Suppressor macrophage (primary cell): ENCODE measurements at regions not wholly inside any gene's neighbourhood (a gene's known extent, or its start where the extent isn't known, plus 50 kb on each side); places are given as distances from the start of the nearest gene placed in this dataset.

Experiments
- DNase-seq, 4 experiments: peaks; one replicate each; pipeline ENCODE4 v3.0.0-alpha.2; 2020 to 2022

DNA sequence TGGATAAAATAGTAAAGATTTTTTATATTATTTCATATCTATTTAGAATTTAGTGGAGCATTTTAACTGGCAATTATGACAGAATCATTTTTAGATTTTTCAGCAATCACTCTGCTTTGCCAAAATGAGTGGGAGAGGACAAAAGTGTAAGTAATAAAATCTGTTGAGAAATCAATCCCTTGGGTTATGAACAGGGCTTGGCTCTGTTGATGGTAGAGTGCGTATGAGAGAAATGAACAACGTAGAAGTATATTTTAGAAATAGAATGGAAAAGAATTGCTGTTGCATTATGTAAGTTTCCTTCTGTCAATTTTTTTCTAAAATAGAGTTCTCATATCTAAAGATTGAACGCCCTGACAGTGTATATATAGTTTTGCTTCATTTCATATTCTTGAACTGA is 154.1 kb upstream of the PRDM9 start:
- no peak for DNase-seq

DNA sequence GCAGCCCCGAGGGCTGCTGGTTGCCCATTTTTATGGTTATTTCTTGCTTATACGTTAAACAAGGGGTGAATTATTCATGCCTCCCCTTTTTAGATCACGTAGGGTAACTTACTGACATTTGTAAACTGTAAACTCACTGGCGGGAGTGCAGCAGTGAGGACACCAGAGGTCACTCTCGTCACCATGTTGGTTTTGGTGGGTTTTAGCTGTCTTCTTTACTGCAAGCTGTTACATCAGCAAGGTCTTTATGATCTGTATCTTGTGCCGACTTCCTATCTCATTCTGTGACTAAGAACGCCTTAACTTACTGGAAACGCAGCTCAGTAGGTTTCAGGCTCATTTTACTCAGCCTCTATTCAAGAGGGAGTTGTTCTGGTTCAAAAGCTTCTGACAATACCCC is 155.0 kb upstream of the PRDM9 start:
- DNase-seq = no peak

DNA sequence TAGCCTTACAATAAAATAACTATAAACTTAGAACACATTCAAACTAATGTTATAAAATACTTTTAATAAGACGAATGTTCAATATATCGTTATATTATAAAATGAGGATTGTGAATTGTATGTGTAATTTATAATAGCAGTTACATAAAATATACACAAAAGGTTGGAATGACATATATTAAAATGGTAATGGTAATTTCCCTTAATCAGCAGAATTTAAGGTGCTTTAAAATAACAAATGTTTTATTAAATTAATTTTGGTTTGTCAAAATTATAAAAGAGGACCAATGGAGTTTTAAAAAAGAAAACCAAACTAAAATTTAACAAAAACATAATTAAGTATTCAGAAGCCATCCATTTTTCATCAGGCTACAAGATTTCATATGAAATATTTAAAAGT is 164.3 kb upstream of the PRDM9 start:
- no peak for DNase-seq

DNA sequence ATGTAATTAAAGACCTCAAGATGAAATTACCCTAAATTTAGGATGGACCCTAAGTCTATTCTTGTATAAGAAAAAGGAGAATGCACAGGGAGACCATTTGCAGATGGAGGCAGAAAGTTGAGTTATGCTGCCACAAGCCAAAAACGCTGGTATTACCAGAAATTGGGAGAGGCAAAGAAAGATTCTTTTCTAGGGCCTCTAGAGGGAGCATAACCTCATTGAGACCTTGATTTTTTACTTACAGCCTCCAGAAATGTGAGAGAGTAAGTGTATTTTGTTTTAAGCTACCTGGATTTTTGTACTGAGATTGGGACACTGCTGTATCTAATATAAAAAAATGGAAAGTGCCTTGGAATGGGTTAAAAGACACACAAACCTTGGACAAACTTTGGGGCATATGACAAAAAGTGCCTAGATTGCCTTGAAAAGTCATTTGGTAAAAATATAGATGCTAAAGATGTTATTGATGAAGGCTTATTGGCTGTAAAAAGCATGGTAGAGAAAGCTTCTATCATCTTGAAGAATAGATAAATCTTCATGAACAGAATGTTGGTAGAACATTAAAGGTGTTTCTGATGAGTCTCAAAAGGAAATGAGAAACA is 174.7 kb upstream of the PRDM9 start:
- DNase-seq = peak in 2 of 4 experiments; percentile 1 to 2

DNA sequence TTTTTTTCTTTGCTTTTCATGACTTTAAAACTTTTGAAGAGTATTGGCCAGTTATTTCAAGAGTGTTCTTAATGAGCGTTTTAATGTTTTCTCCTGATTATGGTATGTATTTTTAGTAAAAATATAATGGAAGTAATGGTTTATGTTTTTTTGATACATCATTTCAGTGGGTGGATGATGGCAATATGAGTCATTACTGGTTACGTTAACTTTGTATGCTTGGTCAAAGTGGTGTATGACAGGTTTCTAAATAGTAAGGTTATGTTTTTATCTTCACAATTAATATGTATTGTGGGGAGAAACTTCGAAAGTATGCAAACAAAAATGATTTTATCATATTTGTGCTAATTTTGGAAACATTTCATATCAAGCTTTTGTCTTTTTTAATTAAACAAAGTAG is 176.7 kb upstream of the PRDM9 start:
- DNase-seq = no peak

DNA sequence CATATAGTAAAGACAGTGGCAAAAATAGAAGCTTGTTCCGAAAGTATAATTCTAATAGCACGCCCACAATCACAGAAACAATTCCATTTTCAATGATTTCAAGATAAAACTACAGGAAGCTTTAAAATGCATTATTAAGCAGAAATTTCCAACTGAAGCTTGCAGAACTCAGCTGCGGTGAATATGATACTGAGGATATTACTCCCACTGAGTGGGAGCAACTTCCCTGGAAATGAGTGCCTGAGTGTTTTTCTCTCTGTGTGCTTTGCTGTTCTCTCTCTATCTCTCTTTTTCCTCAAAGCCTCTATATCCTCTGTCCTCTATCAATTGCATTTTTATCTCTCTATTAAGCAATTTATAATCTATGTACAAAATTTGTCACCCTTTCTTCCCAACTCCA is 187.5 kb upstream of the PRDM9 start:
- DNase-seq = no peak

DNA sequence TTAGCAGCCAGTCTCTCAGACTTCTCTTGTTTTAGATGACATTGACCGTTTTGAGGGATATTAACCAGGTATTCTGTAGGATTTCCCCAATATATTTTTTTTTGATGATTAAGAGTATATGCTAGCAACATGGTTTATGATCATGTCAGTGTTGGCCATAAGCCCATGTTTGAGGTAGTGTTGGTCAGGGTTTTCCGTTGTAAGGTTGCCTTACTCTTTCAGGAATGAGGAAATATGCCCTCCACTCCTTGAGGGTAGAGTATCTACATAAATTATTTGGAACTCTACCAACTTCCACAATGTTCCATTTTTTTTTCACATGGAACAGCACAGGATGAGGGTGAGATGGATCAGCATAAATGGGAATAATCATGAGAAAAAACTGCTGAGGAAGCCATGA is 188.4 kb upstream of the PRDM9 start:
- no peak for DNase-seq

DNA sequence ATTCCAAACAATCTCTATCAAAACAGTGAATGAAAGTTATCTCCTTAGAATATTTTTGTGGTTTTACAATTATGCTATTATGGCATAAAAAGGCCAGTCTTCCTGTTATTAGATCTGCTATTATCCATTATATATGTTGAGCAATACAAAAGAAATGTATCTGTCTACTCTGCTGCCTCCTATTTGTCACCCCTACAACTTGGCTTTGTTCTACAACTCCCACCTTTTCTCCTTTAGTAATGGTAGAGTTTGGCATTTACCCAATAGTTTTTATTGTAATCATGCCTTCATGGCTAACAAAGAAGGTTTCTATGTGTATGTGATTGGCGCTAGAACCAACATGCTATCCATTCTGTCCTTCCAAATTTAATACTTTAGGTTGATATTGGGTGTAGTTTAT is 189.2 kb upstream of the PRDM9 start:
- no peak for DNase-seq

DNA sequence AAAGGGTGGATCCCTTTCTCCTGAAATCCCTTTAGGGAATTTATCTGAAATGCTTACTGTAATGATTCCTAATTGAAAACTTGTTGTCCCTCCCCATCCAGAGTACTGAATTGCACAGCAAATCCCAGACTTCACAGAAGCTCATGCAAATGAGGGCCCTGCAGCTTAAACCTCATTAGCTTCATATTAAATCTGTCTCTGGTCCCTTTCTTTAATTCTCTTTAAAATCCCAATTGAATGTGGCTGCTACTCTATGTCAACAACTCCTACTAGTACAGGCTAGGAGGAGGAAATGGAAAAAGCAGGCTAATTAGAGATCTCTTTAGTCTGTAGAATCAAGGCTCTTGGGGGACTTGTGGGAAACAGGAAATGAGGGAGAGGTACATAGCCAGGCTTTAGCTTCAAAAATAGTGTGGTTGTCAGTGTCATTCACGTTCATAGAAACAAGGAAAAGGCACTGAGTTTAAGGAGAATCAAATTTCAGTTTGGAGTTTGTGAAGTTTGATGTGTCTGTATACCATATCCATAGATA is 191.3 kb upstream of the PRDM9 start:
- no peak for DNase-seq

DNA sequence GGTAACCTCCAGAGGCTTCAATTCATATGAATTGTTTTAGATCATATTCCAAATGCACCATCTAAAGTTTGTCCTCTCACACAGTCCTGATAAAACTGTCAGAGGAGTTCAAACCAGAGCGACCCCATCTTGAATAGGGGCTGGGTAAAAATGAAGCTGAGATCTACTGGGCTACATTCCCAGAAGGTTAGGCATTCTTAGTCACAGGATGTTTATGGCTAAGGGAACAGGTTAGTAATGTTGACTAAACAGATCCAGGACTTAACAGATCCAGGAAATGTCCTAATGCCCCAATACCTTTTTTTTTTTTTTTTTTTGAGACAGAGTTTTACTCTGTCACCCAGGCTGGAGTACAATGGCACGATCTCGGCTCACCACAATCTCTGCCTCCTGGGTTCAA is 192.6 kb upstream of the PRDM9 start:
- no peak for DNase-seq

DNA sequence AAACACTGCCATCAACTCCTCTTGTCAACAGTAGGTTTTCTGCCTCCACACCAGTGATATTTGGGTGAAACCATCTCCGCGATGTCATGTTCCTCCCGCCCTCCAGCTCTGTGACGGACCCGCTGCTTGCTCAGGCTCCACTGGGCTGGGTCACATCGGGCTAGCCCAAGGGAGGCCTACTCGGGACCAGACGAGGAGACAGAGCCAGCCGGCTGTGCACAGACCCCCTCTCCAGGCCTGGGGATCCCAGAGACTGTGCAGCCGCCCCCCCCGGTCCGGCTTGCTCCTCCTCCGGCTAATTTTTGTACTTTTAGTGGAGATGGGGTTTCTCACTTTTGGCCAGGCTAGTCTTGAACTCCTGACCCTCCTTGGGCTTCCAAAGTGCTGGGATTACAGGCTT is 202.4 kb upstream of the PRDM9 start:
- DNase-seq = no peak

DNA sequence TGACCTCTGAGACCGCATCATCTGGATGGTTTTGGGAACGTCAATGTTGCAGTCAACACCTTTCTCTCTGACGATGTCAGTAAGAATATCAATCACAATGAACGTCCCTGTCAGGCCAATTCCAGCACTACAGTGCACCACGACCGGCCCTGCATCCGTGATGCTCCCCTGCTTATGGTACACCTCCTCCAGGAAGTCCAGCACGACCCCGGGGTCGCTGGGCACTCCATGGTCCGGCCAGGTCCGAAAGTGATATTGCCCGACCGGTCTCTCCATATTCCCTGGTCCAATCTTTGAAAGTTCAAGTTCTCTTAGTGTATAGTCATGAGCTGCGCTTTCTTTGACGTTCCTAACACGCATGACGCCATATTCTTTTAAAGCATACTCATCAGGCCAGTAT is 203.6 kb upstream of the PRDM9 start:
- no peak for DNase-seq

DNA sequence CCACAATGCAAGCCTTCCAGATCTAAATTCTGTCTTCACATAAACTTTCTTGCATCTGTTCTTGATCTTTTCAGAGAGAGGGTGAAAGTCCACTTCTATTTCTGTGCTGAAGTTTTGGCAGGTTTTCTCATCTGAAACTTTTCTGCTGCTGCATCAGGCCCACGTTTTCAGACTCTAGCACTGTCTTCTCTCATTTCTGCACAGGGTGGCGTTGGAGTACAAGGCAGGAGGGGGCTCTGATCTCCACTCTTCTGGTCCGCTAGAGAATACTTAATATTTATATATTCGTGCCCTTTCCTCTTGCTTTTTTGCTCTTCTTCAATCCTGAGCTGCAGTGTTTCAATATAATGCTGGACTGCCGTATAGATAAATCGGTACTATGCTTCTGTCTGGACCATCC is 204.0 kb upstream of the PRDM9 start:
- no peak for DNase-seq

DNA sequence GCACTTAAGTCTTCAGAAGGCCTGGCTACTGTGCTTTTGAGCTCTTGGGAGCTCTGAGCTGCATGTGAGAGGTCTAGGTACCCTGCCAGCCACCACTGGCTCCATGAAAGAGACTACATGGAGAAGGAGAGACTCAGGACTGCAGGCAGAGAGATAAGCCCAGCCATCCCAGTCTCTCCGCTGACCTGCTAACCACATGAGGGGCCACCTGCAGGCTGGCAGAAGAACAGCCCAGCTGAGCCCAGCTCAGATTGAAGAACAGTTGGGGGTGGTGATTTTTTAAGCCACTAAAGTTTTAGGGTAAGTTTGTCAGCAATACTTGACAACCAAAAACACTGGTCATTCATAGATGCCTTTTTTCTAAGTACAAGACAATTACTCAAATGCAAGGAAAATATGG is 205.0 kb upstream of the PRDM9 start:
- no peak for DNase-seq

DNA sequence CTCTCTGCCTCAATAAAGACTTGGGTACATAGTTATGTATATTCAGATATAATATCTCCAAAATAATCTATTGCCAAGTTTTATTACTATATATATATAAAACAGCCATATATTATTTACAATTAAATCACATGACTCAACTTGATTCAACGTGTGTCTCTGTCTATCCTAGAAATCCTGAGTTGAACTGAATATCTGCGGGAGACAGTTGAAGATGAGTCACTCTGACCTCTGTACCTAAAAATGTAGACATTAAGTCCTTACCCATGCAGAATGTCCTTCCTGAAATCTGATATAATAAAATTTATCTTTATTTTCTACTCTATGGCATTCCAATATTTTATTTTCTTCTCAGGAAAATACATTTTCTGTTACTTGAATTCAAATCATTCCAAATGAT is 218.2 kb upstream of the PRDM9 start:
- no peak for DNase-seq

DNA sequence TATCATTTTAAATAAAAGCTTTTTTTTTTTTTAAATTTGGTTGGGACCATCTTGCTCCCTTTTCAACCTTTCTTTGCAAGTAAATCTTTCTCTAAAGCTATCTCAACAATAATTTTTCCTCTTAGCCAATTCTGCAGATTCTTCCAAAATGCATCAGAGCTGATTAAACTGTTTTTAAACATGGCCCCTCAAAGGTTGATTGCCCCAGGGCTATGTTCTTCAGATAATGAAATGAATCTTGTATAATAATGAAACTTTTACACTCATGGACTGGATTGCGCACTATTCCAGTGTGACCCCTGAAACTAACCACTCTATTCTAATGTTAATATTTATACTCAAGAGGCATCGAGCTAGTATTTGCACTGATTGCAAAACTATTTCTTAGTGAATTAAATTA is 222.8 kb upstream of the PRDM9 start:
- no peak for DNase-seq

DNA sequence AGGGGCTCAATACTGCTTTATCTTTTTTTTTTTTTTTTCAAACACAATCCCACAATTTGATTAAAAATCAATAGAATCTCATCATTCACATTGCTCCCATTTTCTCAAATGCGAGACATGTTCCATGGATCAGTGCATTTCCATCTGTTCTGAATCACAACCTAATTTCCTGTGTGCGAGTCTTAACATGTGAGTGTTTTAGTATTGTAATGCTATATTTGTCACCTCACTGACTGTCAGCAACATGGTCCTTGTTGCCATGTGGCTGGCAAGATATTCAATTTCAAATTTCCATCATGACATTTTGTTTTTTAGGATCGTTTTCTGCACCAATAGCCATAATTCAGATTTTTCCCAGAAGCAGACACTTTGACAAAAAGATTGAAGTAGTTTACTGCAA is 233.2 kb upstream of the PRDM9 start:
- no peak for DNase-seq

DNA sequence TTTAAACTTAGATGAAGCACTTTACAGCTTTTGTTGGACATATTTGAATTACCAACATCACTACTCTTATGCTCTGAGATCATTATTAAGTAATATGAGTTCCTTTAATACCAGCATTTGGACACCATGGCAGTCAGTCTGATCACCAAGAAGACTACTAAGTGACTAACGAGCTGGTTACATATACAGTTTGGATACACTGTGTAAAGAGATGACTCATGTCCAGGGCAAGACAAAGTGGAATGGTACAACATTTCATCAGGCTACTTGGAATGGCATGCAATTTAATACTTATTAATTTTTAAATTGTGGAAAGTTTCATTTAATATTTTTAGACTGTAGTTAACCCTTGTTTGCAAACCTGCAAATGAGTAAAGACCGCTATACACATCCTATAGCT is 237.4 kb upstream of the PRDM9 start:
- DNase-seq = no peak

DNA sequence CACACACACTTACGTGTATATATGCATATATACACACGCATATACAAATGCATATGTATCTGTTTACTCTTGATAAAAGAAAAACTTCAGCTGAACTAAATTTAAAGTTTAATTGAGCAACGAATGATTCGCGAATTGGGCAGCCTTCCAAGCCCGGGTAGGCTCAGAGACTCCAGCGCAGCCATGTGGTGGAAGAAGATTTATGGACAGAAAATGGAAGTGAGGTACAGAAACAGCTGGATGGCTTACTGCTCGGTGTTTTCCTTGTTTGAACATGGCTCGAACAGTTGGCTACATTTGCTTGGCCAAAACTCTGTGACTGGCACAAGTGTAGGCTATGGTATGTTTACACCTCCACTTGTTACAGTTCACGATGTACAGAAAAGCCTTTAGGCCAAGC is 239.3 kb upstream of the PRDM9 start:
- DNase-seq = no peak

DNA sequence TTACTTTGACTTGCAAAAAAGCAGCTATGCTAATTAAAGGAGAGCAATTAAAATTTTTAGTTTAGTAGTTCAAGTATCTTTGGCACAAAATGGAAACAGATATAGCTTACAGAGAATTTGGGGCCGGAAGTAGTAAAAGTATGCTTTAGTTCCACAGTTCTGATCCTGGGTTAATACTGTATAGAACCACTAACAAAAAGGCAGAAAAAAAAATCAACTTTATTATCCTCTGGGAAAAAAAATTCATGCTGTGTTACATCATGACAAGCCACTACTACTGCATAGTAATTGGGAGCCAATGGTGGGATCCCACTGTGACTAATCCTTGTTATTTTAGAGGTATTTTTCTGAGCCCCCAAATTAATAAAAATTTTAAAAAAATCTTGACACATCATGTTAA is 246.8 kb upstream of the PRDM9 start:
- no peak for DNase-seq

DNA sequence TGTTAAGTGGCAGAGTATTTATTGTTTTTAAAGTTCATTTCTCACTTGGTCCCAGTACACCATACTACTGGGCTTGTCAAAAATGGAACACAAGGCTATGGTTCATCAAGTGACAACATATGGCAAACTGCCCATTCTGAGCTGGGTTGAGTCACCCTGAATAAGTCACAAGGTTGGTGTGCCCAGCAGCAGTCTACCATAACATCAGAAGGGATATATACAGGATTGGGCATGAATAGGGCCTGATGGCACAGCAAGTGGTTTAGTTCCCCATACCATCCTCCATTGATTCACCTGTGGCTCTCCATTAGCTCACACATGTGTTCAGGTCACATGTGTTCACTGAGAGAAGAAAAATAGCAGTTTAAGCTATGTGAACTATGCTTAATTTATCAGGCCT is 249.8 kb upstream of the PRDM9 start:
- DNase-seq = no peak

DNA sequence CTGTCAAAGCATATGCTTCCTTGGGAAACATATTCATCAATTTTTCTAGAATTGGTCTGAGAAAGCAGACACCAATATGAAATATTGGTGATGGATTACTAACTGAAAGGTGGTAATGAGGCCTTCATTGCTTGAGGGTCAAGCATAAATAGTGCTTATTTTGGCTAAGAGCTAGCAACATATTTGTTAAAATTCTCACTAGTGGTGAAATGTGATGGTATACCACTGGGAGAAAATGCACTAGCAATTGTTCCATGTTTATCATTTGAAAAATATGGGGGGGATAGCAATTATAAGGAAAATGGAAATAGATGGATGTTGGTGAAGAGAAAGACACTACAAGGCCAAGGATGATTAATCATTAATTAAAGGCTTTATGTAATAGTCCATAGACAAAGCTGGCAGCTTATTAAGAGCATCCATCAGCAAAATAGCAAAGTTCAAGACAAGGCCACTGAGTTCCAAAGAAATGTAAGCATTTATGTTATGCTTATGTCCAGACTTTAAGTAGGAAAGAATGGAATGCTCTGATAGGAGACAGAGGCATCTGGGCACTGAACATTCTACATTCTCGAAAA is 253.7 kb upstream of the PRDM9 start:
- DNase-seq = no peak

DNA sequence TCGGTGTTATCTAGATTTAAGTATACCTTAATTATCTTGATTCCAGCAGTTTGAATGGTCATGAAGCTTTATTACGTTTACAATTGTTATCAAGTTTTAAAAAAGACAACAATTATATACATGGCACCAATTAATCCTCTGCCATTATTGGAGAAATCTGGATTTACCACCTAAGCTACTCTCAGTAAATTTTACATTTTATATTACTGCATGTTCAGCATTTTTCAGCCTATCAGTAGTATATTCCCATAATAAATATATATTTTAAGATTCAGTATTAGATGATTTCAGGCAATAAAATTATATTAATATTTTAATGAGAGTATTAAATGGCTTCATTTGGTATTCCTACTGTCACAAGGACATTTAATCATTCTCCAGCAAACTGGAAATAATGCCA is 264.5 kb upstream of the PRDM9 start:
- DNase-seq = no peak

DNA sequence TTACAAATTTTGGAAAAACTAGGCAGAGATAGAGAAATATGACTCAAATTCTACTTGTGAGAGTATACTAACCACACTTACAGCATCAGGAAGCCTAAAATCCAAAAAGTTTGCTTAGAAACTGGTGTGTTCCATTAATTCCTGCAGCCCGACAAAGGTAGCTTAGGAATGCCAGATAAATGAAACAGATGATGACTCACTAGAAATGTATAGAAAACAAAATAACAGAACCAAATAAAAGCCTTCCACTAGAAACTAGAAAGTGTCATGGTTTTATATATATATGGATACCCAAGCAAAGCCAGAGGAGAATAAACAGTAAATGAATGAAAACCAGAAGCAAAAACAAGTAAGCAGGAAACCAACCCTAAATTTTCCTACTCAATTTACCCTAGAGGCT is 272.2 kb upstream of the PRDM9 start:
- DNase-seq = no peak

DNA sequence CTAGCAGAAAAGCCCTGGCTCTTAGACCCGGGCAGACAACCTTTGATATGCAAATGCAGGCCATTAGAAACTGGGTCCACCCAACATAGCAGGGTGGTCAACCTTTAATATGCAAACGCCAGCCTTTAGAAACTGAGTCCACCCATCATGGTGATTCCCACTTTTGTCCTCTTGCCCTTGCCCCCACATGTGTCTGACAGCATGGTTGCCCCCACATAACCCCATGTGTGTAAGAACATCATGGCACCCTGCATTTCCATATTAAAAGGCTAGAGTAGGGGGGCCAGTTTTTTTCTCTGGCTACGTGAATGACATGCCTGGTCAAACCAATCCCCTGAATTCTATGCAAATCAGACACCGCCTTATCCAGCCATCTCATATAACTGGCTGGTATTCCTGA is 273.2 kb upstream of the PRDM9 start:
- no peak for DNase-seq
